ENCODE measurements at regions not wholly inside any gene's neighbourhood (a gene's known extent, or its start where the extent isn't known, plus 50 kb on each side); places are given as distances from the start of the nearest gene placed in this dataset.

DNA sequence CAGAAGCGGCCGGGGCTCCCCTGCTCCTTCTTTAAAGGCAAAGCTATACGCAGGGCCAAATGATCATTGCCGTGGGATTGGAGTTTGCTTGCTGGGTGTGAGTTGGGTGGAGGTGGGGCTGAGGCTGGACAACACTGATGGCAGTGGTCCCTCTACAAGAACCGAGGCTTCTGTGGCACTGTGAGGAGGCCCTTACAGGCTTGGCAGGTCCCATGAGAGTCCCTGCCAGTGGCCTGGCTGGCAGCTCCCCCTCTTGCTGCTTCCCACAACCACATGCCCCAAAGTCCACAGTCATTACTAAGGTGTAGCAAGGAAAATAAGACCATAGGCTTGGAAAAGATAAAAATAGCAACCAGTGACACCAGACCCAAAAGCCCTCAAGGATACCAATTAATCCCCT, 98.4 kb downstream of the ANKRD10 start:
- no peak overlapping the region for H3K4me3 ChIP-seq (ENCODE audit: low read depth in 1 of 3, low read length in 3 of 3)
- H3K4me1 ChIP-seq (ENCODE audit: control insufficient read depth in 4 of 4, insufficient read depth in 4 of 4, low read length in 3 of 4) = peaks cover 3 to 9% (median 6%) of the 10 kb centered on the region in 4 donors
- DNase-seq (ENCODE audit: low spot score) = peak; percentile 14
- H3K36me3 ChIP-seq (ENCODE audit: control insufficient read depth in 4 of 4, insufficient read depth in 3 of 4, low read depth in 1 of 4, low read length in 3 of 4) = no peaks in the 10 kb centered on the region
- no peak overlapping the region for H3K27ac ChIP-seq (ENCODE audit: low read depth in 1 of 2, low read length in 2 of 2)
- H3K27me3 ChIP-seq (ENCODE audit: control insufficient read depth in 4 of 4, insufficient read depth in 4 of 4, low read length in 3 of 4) = peaks cover 0 to 3% (median 0%) of the 10 kb centered on the region in 4 donors
- no peaks in the 10 kb centered on the region for H3K9me3 ChIP-seq (ENCODE audit: control insufficient read depth in 4 of 4, low read length in 3 of 4)
- H3K9ac ChIP-seq (ENCODE audit: low read depth in 1 of 2, low read length in 2 of 2) = no peak overlapping the region
- TF ChIP-seq FOXA2 (IDR thresholded peaks at IDR 0.05) = no peak
- TF ChIP-seq NR2F2 (IDR thresholded peaks at IDR 0.05) = no peak
- TF ChIP-seq GABPA (IDR thresholded peaks at IDR 0.05 in 1 of 2, conservative IDR thresholded peaks at IDR 0.05 in 1 of 2) = no peak
- 65% methylated on average over 5 of the region's 5 CpGs for WGBS

DNA sequence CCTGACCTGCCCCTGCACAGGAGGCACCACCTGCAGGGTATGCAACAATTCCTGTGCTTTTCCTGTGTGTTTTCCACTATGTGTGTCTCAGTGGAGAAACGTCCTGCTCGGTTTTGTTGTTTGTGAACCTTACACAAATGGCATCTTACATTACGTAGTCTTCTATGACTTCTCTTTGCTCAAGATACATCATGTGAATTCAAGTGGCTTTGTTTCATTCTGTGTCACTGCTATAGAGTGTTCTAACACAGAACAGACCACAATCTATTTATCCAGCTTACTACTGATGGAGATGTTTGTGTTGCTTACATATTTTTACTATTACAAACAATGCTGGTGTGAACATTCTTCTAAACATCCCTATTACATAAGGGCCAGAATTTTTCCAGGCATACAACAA, 97.7 kb downstream of the ANKRD10 start:
- peaks cover 0 to 3% (median 0%) of the 10 kb centered on the region in 4 donors for H3K27me3 ChIP-seq (ENCODE audit: control insufficient read depth in 4 of 4, insufficient read depth in 4 of 4, low read length in 3 of 4)

More for the DNA sequence above, 97.7 kb downstream of the ANKRD10 start:
- Histone ChIP-seq H3K9ac (ENCODE audit: low read depth in 1 of 2, low read length in 2 of 2) (no peak overlapping the region), H3K27ac (ENCODE audit: low read depth in 1 of 2, low read length in 2 of 2) (no peak overlapping the region), H3K36me3 (ENCODE audit: control insufficient read depth in 4 of 4, insufficient read depth in 3 of 4, low read depth in 1 of 4, low read length in 3 of 4) (no peaks in the 10 kb centered on the region), H3K4me3 (ENCODE audit: low read depth in 1 of 3, low read length in 3 of 3) (no peak overlapping the region), H3K9me3 (ENCODE audit: control insufficient read depth in 4 of 4, low read length in 3 of 4) (no peaks in the 10 kb centered on the region), H3K4me1 (ENCODE audit: control insufficient read depth in 4 of 4, insufficient read depth in 4 of 4, low read length in 3 of 4) (peaks cover 3 to 9% (median 4%) of the 10 kb centered on the region in 4 donors)
- WGBS = 81% methylated on average over 3 of the region's 3 CpGs
- no peak for DNase-seq (ENCODE audit: low spot score)
- TF ChIP-seq JUND (IDR thresholded peaks at IDR 0.05) (no peak), HNF4G (IDR thresholded peaks at IDR 0.05) (no peak), EGR1 (IDR thresholded peaks at IDR 0.05; ENCODE audit: low read depth in 2 of 2) (no peak), FOXA1 (IDR thresholded peaks at IDR 0.05) (no peak), FOXA2 (IDR thresholded peaks at IDR 0.05) (no peak), GABPA (IDR thresholded peaks at IDR 0.05 in 1 of 2, conservative IDR thresholded peaks at IDR 0.05 in 1 of 2) (no peak), SP1 (IDR thresholded peaks at IDR 0.05) (no peak), RAD21 (IDR thresholded peaks at IDR 0.05) (no peak), YY1 (IDR thresholded peaks at IDR 0.05) (no peak), RXRA (IDR thresholded peaks at IDR 0.05) (no peak), TAF1 (conservative IDR thresholded peaks at IDR 0.05) (no peak), NR2F2 (IDR thresholded peaks at IDR 0.05) (no peak), HNF4A (conservative IDR thresholded peaks at IDR 0.05) (no peak)
- TF ChIP-seq, protein P1, sequence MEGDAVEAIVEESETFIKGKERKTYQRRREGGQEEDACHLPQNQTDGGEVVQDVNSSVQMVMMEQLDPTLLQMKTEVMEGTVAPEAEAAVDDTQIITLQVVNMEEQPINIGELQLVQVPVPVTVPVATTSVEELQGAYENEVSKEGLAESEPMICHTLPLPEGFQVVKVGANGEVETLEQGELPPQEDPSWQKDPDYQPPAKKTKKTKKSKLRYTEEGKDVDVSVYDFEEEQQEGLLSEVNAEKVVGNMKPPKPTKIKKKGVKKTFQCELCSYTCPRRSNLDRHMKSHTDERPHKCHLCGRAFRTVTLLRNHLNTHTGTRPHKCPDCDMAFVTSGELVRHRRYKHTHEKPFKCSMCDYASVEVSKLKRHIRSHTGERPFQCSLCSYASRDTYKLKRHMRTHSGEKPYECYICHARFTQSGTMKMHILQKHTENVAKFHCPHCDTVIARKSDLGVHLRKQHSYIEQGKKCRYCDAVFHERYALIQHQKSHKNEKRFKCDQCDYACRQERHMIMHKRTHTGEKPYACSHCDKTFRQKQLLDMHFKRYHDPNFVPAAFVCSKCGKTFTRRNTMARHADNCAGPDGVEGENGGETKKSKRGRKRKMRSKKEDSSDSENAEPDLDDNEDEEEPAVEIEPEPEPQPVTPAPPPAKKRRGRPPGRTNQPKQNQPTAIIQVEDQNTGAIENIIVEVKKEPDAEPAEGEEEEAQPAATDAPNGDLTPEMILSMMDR (IDR thresholded peaks at IDR 0.05; ENCODE audit: low read depth, low read length, missing input control) = no peak
- TF ChIP-seq, protein P2, sequence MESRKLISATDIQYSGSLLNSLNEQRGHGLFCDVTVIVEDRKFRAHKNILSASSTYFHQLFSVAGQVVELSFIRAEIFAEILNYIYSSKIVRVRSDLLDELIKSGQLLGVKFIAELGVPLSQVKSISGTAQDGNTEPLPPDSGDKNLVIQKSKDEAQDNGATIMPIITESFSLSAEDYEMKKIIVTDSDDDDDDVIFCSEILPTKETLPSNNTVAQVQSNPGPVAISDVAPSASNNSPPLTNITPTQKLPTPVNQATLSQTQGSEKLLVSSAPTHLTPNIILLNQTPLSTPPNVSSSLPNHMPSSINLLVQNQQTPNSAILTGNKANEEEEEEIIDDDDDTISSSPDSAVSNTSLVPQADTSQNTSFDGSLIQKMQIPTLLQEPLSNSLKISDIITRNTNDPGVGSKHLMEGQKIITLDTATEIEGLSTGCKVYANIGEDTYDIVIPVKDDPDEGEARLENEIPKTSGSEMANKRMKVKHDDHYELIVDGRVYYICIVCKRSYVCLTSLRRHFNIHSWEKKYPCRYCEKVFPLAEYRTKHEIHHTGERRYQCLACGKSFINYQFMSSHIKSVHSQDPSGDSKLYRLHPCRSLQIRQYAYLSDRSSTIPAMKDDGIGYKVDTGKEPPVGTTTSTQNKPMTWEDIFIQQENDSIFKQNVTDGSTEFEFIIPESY (IDR thresholded peaks at IDR 0.05) = no peak
- TF ChIP-seq, protein P3, sequence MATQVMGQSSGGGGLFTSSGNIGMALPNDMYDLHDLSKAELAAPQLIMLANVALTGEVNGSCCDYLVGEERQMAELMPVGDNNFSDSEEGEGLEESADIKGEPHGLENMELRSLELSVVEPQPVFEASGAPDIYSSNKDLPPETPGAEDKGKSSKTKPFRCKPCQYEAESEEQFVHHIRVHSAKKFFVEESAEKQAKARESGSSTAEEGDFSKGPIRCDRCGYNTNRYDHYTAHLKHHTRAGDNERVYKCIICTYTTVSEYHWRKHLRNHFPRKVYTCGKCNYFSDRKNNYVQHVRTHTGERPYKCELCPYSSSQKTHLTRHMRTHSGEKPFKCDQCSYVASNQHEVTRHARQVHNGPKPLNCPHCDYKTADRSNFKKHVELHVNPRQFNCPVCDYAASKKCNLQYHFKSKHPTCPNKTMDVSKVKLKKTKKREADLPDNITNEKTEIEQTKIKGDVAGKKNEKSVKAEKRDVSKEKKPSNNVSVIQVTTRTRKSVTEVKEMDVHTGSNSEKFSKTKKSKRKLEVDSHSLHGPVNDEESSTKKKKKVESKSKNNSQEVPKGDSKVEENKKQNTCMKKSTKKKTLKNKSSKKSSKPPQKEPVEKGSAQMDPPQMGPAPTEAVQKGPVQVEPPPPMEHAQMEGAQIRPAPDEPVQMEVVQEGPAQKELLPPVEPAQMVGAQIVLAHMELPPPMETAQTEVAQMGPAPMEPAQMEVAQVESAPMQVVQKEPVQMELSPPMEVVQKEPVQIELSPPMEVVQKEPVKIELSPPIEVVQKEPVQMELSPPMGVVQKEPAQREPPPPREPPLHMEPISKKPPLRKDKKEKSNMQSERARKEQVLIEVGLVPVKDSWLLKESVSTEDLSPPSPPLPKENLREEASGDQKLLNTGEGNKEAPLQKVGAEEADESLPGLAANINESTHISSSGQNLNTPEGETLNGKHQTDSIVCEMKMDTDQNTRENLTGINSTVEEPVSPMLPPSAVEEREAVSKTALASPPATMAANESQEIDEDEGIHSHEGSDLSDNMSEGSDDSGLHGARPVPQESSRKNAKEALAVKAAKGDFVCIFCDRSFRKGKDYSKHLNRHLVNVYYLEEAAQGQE (IDR thresholded peaks at IDR 0.05) = no peak
- TF ChIP-seq, protein P4, sequence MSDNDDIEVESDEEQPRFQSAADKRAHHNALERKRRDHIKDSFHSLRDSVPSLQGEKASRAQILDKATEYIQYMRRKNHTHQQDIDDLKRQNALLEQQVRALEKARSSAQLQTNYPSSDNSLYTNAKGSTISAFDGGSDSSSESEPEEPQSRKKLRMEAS (IDR thresholded peaks at IDR 0.05) = no peak
- TF ChIP-seq, protein P5, sequence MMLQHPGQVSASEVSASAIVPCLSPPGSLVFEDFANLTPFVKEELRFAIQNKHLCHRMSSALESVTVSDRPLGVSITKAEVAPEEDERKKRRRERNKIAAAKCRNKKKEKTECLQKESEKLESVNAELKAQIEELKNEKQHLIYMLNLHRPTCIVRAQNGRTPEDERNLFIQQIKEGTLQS (IDR thresholded peaks at IDR 0.05) = no peak
